ENCODE measurements at regions not wholly inside any gene's neighbourhood (a gene's known extent, or its start where the extent isn't known, plus 50 kb on each side); places are given as distances from the start of the nearest gene placed in this dataset.
A peak's percentile ranks its signal among the peaks of the same experiment; 100 is the strongest.
"Not testable (repeated sequence)": the region's sequence is repeated elsewhere in the genome, so short reads cannot be mapped to it uniquely, and the experiment has no call there.

DNA sequence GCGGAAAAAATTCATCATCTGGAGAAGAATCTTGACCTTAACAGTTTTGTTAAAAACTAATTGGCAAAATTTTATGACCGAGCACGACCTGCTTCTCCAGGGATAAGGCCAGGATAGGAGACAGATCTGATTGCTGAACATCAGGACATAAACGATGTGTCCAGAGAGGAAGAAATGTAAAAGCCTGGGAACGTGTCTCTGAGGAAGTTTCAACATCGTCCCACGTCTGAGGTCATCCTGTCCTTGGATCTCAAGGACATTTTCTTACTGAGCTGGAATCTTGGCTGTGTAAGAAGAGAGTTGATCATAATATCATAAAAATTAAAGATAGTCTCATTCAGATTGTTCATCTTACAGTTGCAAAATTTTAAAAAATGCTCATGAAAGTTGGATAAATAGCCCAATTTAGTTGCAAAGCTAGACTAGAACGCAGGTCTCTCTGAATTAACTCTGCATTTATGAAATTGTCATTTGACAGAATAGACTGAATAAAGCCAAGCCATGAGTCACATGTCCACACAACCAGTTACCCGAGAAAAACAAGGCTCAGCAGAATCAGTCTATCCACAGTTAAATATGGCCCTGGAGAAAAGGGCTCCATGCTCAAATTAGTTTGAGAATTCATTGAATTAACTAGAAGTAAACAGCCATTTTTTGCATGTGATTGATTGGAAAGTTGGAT, 120.0 kb upstream of the EGFR start:
- DNase-seq, result no peak

DNA sequence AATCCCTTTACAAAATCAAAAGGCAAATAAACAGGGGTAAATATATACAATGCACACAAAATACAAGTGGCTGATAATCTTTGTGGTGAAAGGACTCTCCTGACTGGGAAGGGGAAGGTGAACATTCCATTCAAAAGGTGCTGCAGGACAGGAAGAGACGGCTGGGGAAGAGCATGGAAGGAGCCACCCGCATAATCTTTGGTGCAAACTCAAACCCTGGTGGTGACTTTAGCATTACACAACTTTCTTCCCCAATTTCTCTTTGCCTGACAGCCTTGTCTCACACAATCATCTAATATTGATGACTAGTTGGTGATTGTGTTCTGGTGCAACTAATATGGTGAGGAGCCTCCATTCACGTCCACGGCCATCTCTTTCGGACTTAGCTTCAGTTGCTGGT, 117.0 kb upstream of the EGFR start:
- DNase-seq, result no peak

DNA sequence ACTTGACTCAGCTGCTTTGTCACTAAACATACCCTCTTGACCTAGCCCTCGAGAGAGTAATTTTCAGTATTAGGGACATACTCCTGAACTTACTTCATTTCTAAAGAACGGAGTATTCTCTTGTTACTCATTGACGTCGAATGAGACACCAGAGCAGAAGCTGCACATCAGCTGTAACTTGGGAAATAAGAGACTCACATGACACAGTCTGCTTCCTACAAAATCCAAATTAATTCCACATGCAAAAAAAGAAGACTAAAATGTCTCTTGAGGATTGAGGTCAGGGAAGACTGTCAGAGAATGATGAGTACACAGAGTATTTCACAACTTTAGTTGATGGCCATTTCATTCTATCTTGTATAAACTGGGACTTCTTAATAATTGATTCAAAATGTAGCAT, 114.7 kb upstream of the EGFR start:
- DNase-seq, result no peak

DNA sequence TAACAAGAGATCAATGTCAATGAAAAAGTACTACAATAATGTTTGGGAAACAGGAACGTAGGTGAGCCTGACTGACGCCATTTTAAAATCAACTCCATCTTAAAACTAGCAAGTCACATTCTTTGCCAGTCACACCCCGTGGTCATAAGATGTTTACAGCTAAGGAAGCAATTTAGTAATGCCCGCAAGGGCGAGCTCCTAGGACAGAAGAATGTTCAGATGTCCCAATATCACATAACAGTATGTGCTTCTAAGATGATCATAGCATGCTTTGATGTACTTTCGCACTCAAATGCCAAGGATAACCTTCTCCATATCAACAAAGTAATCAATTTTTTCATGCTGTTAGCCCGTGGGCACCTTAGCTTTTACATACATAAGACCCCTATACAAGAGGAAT, 113.8 kb upstream of the EGFR start:
- no peak for DNase-seq

DNA sequence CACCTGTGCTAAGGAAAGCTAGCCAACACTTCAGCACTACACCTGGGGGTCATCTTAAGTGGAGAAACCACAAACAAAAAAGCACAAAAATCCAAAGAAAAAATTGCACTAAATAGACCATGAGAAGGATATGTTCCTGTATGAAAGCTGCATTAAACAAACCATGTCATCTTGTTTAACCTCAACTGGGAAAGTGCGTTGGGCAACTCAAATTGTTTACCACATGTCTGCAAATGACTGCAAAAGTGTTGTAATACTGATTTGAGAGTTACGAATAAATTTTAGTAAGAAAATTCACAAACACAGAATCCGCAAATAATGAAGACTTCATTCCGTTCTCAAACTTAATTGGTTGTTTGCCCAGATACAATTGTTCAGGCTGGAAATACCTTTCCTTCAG, 111.9 kb upstream of the EGFR start:
- DNase-seq, result no peak

DNA sequence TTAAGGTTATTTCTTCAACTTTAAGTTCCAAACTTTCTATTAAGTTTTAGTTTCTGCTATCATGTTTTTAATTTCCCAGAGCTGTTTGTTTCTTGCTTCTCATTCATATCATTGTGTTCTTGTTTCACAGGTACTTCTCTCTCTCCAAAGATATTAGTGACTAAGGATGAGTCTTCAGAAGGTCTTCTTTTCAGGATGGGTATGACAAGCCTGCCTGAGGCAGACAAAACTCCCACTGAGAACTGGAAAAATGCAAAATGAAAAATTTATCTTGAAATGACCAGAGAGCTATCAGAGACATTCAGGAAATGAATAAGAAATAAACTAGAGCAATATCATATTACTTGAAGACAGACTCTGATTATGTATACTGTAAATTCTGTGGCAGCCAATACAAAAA, 110.8 kb upstream of the EGFR start:
- DNase-seq, result no peak

DNA sequence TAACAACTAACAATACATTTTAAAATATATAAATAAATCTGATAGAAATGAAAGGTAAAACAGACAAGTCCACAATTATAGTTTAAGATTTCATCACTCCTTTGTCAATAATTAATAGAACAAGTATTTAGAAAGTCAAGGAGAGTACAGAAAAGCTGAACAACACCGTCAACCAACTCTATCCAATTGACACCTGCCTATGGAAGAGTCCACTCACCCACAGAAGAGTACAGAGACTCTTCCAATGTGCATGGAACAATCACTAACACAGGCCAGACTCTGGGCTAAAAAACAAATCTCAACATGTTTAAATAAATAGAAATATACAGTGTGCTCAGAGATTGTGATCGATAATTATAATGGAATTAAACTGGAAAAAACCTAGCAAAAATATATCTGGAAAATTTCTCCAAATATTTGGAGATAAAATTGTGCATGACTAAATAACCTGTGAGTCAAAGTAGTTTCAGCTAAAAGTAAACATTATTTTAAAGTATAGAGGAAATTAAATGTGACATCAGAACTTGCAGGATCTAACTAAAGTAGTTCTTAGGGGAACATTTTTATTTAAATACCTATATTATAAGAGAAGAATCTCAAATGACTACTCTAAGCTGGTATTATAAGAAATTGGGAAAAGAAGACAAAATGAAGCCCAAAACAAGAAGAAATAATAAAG, 109.9 kb upstream of the EGFR start:
- DNase-seq, result no peak

DNA sequence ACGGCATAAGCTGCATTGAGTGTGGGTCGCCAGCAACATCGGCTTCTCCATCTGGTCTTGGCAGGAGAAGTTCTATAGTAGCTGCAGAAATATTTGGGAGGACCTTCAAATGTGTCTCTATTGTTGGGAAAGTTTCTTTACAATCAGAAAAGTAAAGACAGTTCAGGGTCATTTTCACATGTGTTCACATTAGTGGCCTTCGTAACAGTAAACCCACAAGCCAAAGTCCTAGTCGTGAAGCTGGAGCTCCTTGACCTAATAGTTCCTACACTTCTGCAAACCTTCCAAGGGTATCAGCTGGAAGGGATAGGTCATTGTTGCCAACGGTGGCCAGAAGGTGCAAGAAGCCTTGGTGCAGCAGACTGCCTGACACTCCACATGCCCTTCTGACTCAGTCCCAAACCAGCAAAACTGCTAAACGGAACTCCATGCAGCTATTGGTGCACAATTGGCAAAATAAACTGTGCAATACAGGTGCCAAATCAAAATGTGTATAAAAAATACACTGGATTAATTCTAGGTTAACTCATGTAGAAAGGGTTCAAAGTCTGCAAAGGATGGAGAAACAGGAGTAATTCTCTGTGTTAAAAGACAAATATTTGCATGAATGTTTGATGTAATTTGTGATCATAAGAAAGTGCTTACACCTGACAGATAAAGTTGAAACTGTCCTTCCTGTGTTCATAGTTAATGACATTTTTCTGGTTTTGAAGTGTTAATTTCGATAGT, 102.8 kb upstream of the EGFR start:
- no peak for DNase-seq

DNA sequence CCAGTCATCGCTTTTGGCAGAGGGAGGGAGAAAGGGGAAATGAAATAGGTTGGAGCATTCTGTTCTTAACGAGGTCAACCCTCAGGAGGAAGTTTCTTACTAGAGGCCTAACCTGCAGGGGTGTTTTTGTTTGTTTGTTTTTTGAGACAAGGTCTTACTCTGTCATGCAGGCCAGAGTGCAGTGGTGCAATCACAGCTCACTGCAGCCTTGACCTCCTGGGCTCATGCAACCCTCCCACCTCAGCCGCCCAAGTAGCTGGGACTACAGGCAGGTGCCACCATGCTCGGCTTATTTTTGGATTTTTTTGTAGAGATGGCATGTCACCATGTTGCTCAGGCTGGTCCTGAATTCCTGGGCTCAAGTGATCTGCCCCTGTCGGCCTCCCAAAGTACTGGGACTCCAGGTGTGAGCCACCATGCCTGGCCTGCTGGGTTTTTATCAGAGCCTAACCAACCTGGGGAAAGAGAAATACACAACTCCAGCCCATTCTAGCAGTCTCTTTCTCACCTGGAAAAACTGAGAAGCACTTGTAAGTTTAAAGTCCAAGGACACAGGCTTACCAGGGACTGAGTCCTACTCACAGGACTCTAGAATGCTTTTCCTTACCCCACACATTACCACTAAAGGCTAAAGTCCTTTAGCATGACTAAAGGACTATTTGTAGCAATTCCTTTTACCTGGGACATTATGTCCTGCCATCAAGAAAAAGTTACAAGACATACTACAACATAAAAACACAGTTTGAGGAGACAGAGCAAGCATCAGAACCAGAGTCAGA, 101.0 kb upstream of the EGFR start:
- DNase-seq, result no peak

DNA sequence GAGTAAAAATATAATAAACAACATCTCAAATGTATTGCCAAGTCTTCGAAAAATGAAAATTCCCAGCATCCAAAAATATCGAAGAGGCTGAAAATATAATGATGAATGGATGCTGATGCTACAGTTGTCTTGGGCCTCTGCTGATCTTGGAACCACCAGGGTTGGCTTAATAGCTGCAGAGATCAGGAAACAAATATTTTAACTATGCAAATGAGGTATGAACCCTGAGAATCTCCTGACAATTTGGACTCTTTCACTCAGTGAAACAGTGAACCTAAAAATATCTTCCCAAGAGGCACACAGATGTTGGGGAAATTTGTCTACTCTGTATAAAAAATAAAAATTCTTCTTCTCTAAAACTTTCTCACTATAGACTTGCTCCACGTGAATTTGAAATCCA, 97.7 kb upstream of the EGFR start:
- no peak for DNase-seq

DNA sequence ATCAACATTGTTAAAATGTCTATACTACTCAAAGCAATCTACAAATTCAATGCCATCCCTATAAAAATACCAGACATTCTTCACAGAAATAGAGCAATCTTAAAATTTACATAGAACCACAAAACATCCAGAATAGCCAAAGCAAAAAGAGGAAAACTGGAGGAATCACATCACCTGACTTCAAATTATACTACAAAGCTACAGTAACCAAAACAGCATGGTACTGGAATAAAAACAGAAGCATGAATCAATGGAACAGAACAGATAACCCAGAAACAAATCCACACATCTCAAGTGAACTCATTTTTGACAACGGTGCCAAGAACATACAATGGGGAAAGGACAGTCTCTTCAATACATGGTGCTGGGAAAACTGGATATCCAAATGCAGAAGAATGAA, 87.3 kb upstream of the EGFR start:
- no peak for DNase-seq

DNA sequence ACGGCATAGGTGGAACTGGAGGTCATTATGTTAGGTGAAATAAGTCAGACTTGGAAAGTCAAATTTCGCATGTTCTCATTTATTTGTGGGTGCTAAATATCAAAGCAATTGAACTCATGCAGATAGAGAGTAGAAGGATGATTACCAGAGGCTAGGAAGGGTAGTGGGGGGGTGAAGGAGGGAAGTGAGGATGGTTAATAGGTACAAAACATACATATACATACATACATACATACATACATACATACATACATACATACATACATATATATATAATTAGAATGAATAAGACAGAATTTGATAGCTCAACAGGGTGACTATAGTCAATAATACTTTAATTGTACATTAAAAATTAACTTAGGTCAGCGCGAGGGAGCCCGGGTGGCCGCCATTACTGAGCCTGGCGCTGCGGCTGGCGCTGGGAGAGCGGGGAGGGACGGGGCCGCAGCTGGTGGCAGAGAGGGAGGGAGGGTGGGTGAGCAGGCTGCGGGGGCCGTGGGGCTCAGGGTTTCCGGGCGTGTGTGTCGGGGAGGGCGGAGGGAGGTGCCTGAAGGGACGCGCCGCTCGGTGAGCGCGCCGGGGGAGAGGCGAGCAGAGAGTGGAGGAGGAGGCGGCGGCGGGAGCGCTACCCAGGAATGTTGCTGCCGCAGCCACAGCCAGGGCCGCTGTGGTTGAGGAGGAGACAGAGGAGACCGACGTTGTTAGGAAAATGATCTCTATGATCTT, 85.8 kb upstream of the EGFR start:
- peak; percentile 88 for DNase-seq

DNA sequence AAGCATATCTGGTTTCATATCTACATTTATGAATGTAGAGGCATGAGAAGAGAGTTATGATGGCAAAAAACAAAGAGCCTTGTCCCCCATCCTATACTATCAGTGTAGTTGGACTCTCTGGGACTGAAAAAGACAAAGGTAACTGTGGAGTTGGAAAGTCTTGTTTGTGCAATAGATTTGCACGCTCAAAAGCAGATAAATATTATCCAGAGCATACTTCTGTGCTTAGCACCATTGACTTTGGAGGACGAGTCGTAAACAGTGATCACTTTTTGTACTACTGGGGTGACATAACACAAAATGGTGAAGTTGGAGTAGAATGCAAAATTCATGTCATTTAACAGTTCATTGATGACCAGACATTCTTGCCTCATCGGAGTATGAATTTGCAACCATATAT, 85.2 kb upstream of the EGFR start:
- no peak for DNase-seq

DNA sequence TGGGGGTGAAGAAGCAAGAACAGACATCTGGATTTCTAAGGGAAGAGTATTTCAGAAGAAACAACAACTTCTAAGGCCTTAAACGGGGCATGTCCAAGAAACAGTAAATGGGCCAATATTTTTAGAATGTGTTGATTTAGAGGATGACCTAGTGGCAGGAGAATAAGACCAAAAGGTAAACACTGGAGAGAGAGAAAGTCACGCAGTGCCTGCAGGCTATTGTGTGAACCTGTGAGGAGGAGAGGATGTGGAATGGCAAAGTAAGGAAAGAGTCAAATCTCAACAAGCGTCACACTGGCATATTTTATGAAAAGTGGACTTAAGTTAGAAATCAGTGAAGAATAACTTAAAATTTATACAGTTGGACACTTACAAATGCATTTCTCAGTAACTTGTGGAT, 78.1 kb upstream of the EGFR start:
- no peak for DNase-seq

DNA sequence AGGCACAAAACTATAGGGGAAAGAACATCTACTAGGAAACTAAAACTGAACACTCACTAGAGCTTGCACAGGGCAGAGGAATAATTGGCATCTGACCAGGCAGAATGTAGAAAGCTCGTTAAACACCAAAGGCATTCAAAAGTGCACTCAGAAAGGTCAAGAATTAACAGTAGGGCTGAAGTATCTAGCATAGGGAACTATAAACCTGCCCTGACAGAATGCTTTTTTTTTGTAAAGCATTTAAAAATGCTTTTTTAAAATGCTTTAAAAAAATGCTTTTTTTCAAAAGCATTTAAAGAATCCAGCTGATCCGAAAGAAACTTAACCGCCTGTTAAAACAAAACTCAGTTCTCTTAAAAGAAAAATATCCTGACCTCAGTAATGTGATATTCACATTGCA, 74.6 kb upstream of the EGFR start:
- DNase-seq, result no peak

DNA sequence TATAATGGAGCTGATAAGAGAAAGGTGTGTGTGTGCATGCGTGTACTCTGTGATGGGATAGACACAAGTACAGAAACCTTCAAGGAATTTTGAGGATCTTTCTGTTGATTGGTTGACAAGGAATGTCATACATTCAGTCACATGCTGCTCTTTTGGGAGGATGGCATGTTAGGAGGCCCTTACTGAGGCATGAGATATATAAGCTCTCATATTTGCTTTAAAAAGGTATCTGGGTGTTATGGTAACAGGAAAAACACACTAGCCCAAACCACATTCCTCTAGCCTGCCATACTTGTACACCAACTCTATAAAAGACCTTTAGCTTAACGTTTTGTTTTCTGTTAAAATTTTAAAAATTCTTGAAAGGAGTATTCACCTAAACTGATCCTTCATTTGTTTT, 72.5 kb upstream of the EGFR start:
- DNase-seq, result no peak

DNA sequence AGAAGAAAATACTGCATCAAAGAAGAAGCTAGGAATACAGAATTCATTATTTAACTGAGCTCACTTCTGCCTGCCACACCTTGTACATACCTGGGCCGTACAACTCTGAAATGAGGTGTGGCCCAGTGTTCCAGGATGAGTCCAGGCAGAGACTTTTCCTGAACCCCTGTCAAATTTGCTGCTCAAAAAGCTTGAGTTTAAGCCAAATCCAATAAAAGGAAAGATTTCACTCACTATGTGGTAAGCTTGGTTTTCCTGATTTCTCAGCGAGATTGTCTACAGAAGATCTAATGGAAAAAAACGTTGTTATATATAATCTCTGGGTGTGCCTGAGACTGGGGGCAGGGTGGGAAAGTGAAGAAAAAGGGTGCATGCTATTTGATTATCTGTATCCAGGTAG, 72.1 kb upstream of the EGFR start:
- no peak for DNase-seq

DNA sequence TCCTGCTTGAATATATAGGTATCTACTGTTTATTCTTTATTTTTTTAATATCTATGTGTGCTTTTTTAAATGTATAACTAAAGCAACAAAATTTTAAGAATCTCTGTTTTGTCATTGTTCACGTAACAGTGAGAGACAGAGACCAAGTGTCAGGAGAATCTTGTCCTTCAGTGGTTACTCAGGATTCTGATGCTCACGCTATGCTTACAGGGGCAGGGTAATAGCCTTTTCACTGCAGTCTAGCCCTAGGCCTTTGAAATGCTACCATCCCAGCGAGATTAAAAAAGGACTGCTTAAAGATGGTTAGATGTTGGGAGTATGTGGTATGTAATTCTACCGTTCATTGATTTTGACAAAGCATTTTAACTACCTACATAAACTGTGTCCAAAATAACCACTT, 71.6 kb upstream of the EGFR start:
- DNase-seq, result no peak

DNA sequence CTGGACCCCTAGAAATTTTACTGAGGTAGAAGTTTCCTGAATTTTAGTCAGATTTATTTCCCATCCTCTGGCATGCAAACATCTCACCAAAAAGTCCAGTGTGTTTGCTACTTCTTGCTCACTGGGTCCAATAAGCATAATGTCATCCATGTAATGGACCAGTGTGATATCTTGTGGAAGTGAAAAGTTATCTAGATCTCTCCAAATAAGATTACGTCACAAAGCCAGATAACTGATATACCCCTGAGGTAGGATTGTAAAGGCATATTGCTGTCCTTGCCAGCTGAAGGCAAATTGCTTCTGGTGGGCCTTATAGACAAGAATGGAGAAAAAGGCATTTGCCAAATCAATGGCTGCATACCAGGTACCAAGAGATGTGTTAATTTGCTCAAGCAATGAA, 69.3 kb upstream of the EGFR start:
- not testable (repeated sequence) for DNase-seq

DNA sequence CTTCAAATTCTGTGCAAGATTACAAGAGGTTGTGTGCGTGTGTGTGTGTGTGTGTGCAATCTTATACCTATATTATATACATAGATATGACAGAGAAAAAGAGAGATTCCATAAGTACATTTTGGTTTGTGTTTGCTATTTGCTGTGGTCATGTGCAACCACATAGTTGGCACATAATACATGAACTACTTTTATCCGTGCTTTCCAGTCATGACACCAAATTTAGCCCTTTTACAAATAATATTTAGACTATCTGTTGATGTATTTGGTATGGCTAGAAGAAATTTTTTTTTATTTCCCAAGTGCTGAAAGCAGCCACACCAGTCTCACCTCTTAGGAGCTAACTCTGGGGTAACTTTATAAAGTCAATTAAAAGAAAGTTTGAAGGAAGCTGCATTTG, 63.5 kb upstream of the EGFR start:
- DNase-seq, result no peak

DNA sequence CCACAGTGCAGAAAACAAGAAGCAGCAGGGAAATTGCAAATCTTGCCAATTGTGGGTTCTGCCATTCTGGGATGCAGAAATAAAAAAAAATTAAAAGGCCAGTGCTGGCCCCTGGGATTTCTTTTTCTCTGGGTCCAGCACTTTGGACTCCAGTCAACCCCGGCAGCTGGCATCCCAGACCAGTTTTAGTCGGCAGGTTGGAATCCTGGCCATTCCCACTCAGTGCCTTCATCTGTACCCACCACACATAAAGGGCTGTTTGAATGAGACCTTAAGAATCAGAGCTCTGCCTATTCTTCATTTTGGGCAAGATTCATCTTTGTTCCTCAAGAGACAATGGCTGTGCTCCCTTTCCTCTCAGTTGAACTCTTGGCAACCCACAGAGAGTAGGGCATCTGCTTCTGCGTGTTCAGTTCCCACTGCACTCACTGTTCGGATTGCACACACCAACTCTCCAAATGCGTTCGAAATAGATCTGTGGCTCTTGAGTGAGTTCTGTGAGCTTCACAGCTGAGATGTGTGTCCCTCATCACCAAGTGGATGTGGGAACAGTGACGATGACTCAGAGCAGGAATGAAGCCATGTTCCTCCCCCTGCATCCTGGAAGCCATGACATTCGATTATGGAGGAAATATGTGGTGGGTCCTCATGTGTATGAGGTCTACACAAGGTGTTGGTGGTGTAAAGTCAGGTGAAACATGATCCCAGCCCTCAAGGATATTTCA, 63.0 kb upstream of the EGFR start:
- DNase-seq, result no peak

DNA sequence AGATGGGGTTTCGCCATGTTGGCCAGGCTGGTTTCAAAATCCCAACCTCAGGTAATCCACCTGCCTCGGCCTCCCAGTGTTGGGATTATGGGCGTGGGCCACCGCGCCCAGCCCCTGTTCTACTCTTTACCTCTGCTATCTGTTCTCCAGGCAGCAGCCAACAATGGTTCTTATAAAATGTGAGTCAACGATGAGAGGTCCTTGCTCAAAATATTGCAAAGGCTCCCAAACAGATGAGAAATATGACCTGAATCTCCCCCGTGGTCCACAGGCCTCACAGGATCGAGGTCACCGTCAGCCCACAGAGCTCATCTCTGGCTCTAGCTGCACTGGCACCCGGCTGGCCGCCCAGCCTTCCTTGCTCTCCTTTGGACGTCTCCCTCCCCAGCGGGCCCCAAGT, 62.0 kb upstream of the EGFR start:
- DNase-seq, result no peak
